SK-N-SH (cell line): ENCODE measurements at regions not wholly inside any gene's neighbourhood (a gene's known extent, or its start where the extent isn't known, plus 50 kb on each side); places are given as distances from the start of the nearest gene placed in this dataset.

Experiments
- FOSL2 ChIP-seq: IDR thresholded peaks from 2 replicates; pipeline ENCODE4 v1.4.0; 2012; ENCODE audit warnings: low read depth, mild to moderate bottlenecking, moderate library complexity, borderline replicate concordance
- GABPA ChIP-seq: IDR thresholded peaks from 2 replicates; pipeline ENCODE4 v1.4.0; 2012; ENCODE audit warnings: low read depth, mild to moderate bottlenecking
- YY1 ChIP-seq: IDR thresholded peaks from 2 replicates; pipeline ENCODE4 v1.4.0; 2012; ENCODE audit warnings: low read depth, mild to moderate bottlenecking

DNA sequence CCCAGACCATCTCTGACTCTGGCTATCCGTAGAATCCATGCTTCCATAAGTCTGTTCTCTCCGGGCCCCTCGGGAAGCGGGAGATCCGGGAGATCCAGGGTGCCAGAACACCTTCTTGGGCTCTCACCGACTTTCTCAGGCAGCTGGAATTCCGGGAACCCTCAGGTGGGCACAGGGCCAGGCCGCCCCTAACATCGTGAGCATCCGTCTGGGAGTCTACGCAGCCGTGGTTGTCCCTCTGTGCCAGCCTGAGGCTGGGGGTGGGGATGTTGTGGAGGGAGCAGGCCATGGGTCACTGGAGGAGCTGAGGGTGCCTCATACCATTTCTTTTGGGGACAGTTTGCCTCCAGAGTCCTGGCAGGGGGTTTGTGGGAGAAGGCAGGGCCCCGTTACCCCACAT lies 92.3 kb upstream of the COL5A1 start:
- TF ChIP-seq FOSL2 (no peak), GABPA (no peak), YY1 (no peak)
